ENCODE measurements at regions not wholly inside any gene's neighbourhood (a gene's known extent, or its start where the extent isn't known, plus 50 kb on each side); places are given as distances from the start of the nearest gene placed in this dataset.

DNA sequence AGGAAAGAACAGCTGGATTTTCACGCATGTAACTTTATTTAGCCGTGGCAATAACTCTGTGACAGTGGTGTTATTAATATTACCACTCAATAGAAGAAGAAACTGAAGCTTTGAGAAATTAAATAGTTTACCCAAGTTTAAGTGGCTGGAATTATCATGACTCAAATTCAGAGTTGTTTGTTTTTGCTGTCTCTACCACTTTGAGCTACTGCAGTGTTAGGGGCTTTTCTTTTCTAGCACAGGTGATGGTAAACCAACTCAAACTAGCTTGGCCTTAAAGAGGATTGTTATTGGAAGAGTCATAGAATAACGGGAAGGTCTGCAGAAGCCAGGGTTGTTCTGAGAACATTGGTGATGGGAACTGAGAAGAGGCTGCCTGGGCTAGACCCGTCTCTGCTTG lies 66.0 kb upstream of the PREP start:
- ChIA-PET CTCF (no interaction called here), POLR2A (interaction anchor here (0.5 kb wide), 1 partner anchor 38 kb away, joined by 6 read pairs; no protein-coding TSS in a partner anchor)
- Histone ChIP-seq H3K36me3 (ENCODE audit: control insufficient read depth in 2 of 2, insufficient read depth in 1 of 2, low read length in 2 of 2) (no peaks in the 10 kb centered on the region), H3K27ac (ENCODE audit: extremely low read depth, low read depth, low read length) (no peak overlapping the region), H3K4me3 (ENCODE audit: low read depth, low read length) (no peak overlapping the region), H3K9me3 (ENCODE audit: control insufficient read depth, insufficient read depth, low read depth, low read length) (no peaks in the 10 kb centered on the region; the same call in 1 of the 2 replicates), H3K4me1 (ENCODE audit: control insufficient read depth, insufficient read depth, low read length) (no peaks in the 10 kb centered on the region)
- TF ChIP-seq KLF16 (tag by site-specific recombination; IDR thresholded peaks at IDR 0.05) (no peak), ZFP3 (tag by site-specific recombination; IDR thresholded peaks at IDR 0.05; ENCODE audit: low read depth) (no peak)

DNA sequence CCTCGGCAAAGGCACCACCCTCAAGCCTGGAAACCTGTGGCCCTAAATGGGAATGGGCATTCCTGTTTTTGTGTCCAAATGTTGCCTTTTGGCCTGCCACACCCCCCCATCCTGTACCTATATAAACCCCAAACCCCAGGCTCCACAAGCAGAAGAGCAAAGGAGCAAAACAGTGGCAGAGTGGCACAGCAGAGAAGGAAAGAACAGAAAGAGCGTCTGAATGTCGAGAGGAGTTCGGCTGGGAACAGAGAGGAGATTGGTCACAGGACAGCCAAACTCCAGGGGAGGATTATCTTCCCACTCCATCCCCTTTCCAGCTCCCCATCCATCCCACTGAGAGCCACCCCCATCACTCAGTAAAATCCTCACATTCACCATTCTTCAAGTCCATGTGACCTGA lies 58.0 kb upstream of the PREP start:
- CTCF ChIA-PET, result no interaction called here
- POLR2A ChIA-PET, result no interaction called here
- no peaks in the 10 kb centered on the region for H3K36me3 ChIP-seq (ENCODE audit: control insufficient read depth in 2 of 2, insufficient read depth in 1 of 2, low read length in 2 of 2)

DNA sequence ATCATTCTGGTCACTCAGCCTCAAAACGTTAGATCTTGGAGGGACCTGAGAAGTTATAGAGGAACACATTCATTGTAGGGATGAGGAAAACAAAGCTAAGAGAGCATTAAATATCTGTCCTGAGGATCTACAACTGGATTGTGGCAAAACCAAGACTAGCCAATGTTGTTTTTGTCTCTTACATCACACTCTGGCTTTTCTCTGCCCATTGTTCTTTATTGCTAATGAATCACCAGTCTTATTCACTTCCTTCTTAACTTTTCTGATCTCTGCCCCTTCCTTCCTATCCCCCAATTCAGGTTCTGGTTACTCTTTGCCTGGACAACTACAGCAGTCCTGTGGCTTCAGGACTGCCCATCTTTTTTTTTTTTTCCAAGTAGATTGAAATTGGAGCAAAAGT lies 57.0 kb upstream of the PREP start:
- Histone ChIP-seq H3K9me3 (ENCODE audit: control insufficient read depth, insufficient read depth, low read depth, low read length) (no peaks in the 10 kb centered on the region), H3K4me3 (ENCODE audit: low read depth, low read length) (no peak overlapping the region), H3K36me3 (ENCODE audit: control insufficient read depth in 2 of 2, insufficient read depth in 1 of 2, low read length in 2 of 2) (no peaks in the 10 kb centered on the region), H3K27ac (ENCODE audit: extremely low read depth, low read depth, low read length) (no peak overlapping the region), H3K4me1 (ENCODE audit: control insufficient read depth, insufficient read depth, low read length) (no peaks in the 10 kb centered on the region)
- ChIA-PET CTCF (interaction anchor here (0.6 to 1.5 kb wide), 3 partner anchors 8 to 649 kb away, joined by 4 to 5 read pairs (median 4); no protein-coding TSS in a partner anchor), POLR2A (no interaction called here)
- no peak for TF ChIP-seq ZNF248 (tag by site-specific recombination; IDR thresholded peaks at IDR 0.05)
- no peak for TF ChIP-seq ZNF555 (tag by site-specific recombination; conservative IDR thresholded peaks at IDR 0.05)
- TF ChIP-seq ZNF302 (tag by site-specific recombination; IDR thresholded peaks at IDR 0.05; ENCODE audit: low read depth), result no peak
- no peak for TF ChIP-seq ZSCAN16 (tag by site-specific recombination; IDR thresholded peaks at IDR 0.05)
- TF ChIP-seq GLI4 (tag by site-specific recombination; IDR thresholded peaks at IDR 0.05), result no peak
- no peak for TF ChIP-seq ZNF701 (tag by site-specific recombination; IDR thresholded peaks at IDR 0.05)
- TF ChIP-seq ZNF518A (tag by site-specific recombination; conservative IDR thresholded peaks at IDR 0.05; ENCODE audit: low read depth), result no peak
- no peak for TF ChIP-seq ZNF510 (tag by site-specific recombination; IDR thresholded peaks at IDR 0.05; ENCODE audit: insufficient replicate concordance)
- no peak for TF ChIP-seq ZNF830 (tag by site-specific recombination; IDR thresholded peaks at IDR 0.05; ENCODE audit: low read depth)
- no peak for TF ChIP-seq ZBTB11 (tag by site-specific recombination; conservative IDR thresholded peaks at IDR 0.05; ENCODE audit: low read depth)
- TF ChIP-seq ZNF76 (tag by site-specific recombination; IDR thresholded peaks at IDR 0.05; ENCODE audit: borderline replicate concordance, low read depth), result no peak

More for the DNA sequence above, 58.0 kb upstream of the PREP start:
- Histone ChIP-seq H3K4me1 (ENCODE audit: control insufficient read depth, insufficient read depth, low read length) (no peaks in the 10 kb centered on the region), H3K4me3 (ENCODE audit: low read depth, low read length) (no peak overlapping the region), H3K9me3 (ENCODE audit: control insufficient read depth, insufficient read depth, low read depth, low read length) (no peaks in the 10 kb centered on the region; the same call in 1 of the 2 replicates), H3K27ac (ENCODE audit: extremely low read depth, low read depth, low read length) (no peak overlapping the region)
- TF ChIP-seq ZNF558 (tag by site-specific recombination; IDR thresholded peaks at IDR 0.05) (no peak), ZNF121 (tag by site-specific recombination; IDR thresholded peaks at IDR 0.05) (no peak), ZIC2 (tag by site-specific recombination; IDR thresholded peaks at IDR 0.05) (no peak), ZBTB21 (tag by site-specific recombination; IDR thresholded peaks at IDR 0.05) (no peak), ZNF600 (tag by site-specific recombination; IDR thresholded peaks at IDR 0.05) (no peak), ZFP3 (tag by site-specific recombination; IDR thresholded peaks at IDR 0.05; ENCODE audit: low read depth) (no peak), ZNF544 (tag by site-specific recombination; IDR thresholded peaks at IDR 0.05) (no peak), ZNF610 (tag by site-specific recombination; IDR thresholded peaks at IDR 0.05; ENCODE audit: borderline replicate concordance) (no peak), ZNF658 (tag by site-specific recombination; IDR thresholded peaks at IDR 0.05) (no peak), ZNF549 (tag by site-specific recombination; IDR thresholded peaks at IDR 0.05) (no peak), KLF9 (tag by site-specific recombination; IDR thresholded peaks at IDR 0.05; ENCODE audit: low read depth) (no peak), ZFP41 (tag by site-specific recombination; IDR thresholded peaks at IDR 0.05; ENCODE audit: borderline replicate concordance) (no peak), ZNF629 (tag by site-specific recombination; IDR thresholded peaks at IDR 0.05) (no peak), ZNF585B (tag by site-specific recombination; IDR thresholded peaks at IDR 0.05) (no peak)
- TF ChIP-seq, protein P1, sequence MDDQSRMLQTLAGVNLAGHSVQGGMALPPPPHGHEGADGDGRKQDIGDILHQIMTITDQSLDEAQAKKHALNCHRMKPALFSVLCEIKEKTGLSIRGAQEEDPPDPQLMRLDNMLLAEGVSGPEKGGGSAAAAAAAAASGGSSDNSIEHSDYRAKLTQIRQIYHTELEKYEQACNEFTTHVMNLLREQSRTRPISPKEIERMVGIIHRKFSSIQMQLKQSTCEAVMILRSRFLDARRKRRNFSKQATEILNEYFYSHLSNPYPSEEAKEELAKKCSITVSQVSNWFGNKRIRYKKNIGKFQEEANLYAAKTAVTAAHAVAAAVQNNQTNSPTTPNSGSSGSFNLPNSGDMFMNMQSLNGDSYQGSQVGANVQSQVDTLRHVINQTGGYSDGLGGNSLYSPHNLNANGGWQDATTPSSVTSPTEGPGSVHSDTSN (CRISPR knock-in tag; IDR thresholded peaks at IDR 0.05), result no peak
- TF ChIP-seq, protein P2, sequence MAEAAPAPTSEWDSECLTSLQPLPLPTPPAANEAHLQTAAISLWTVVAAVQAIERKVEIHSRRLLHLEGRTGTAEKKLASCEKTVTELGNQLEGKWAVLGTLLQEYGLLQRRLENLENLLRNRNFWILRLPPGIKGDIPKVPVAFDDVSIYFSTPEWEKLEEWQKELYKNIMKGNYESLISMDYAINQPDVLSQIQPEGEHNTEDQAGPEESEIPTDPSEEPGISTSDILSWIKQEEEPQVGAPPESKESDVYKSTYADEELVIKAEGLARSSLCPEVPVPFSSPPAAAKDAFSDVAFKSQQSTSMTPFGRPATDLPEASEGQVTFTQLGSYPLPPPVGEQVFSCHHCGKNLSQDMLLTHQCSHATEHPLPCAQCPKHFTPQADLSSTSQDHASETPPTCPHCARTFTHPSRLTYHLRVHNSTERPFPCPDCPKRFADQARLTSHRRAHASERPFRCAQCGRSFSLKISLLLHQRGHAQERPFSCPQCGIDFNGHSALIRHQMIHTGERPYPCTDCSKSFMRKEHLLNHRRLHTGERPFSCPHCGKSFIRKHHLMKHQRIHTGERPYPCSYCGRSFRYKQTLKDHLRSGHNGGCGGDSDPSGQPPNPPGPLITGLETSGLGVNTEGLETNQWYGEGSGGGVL (tag by site-specific recombination; IDR thresholded peaks at IDR 0.05), result no peak
